ENCODE measurements at regions not wholly inside any gene's neighbourhood (a gene's known extent, or its start where the extent isn't known, plus 50 kb on each side); places are given as distances from the start of the nearest gene placed in this dataset.

GRCh38 chr2:37527361-37527760, 144.1 kb downstream of the CDC42EP3 start:
- Histone ChIP-seq H3K27me3 (no peaks in the 10 kb centered on the region), H3K27ac (no peak overlapping the region), H3K4me3 (no peak overlapping the region), H3K36me3 (no peaks in the 10 kb centered on the region), H3K4me1 (no peaks in the 10 kb centered on the region), H3K9me3 (no peaks in the 10 kb centered on the region)
- ATAC-seq (peak in 3 of 4 donors; percentile 39 to 79 (median 75)), DNase-seq (no peak), FAIRE-seq (no peak)
- 33 to 41% methylated on average over 5 of the region's 5 CpGs for WGBS, 2 donors
- TF ChIP-seq, protein P1, sequence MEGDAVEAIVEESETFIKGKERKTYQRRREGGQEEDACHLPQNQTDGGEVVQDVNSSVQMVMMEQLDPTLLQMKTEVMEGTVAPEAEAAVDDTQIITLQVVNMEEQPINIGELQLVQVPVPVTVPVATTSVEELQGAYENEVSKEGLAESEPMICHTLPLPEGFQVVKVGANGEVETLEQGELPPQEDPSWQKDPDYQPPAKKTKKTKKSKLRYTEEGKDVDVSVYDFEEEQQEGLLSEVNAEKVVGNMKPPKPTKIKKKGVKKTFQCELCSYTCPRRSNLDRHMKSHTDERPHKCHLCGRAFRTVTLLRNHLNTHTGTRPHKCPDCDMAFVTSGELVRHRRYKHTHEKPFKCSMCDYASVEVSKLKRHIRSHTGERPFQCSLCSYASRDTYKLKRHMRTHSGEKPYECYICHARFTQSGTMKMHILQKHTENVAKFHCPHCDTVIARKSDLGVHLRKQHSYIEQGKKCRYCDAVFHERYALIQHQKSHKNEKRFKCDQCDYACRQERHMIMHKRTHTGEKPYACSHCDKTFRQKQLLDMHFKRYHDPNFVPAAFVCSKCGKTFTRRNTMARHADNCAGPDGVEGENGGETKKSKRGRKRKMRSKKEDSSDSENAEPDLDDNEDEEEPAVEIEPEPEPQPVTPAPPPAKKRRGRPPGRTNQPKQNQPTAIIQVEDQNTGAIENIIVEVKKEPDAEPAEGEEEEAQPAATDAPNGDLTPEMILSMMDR (IDR thresholded peaks at IDR 0.05) = no peak
- intact Hi-C loops (cut with DNase I) = no loop called here

GRCh38 chr2:37529830-37530415, 141.5 kb downstream of the CDC42EP3 start:
- H3K4me1 ChIP-seq = no peaks in the 10 kb centered on the region
- intact Hi-C loops (cut with DNase I) = no loop called here
- WGBS, 2 donors = 83 to 97% methylated on average over 1 of the region's 1 CpG
- no peak for FAIRE-seq
- no peak overlapping the region for H3K4me3 ChIP-seq
- DNase-seq = no peak
- no peak for ATAC-seq
- H3K36me3 ChIP-seq = no peaks in the 10 kb centered on the region
- no peaks in the 10 kb centered on the region for H3K27me3 ChIP-seq
- TF ChIP-seq, protein P1 (IDR thresholded peaks at IDR 0.05) = no peak
- no peak overlapping the region for H3K27ac ChIP-seq
- no peaks in the 10 kb centered on the region for H3K9me3 ChIP-seq

- WGBS, 2 donors = 95 to 96% methylated on average over 2 of the region's 2 CpGs
- H3K36me3 ChIP-seq = no peaks in the 10 kb centered on the region
- H3K4me3 ChIP-seq = no peak overlapping the region
- no peaks in the 10 kb centered on the region for H3K9me3 ChIP-seq
- no peak overlapping the region for H3K27ac ChIP-seq
- H3K4me1 ChIP-seq = no peaks in the 10 kb centered on the region
- intact Hi-C loops (cut with DNase I) = no loop called here
- DNase-seq (no peak), ATAC-seq (no peak), FAIRE-seq (no peak)
- H3K27me3 ChIP-seq = no peaks in the 10 kb centered on the region
- TF ChIP-seq, protein P1 (IDR thresholded peaks at IDR 0.05) = no peak
Observed at GRCh38 chr2:37532503-37532902, 138.9 kb downstream of the CDC42EP3 start.

DNA sequence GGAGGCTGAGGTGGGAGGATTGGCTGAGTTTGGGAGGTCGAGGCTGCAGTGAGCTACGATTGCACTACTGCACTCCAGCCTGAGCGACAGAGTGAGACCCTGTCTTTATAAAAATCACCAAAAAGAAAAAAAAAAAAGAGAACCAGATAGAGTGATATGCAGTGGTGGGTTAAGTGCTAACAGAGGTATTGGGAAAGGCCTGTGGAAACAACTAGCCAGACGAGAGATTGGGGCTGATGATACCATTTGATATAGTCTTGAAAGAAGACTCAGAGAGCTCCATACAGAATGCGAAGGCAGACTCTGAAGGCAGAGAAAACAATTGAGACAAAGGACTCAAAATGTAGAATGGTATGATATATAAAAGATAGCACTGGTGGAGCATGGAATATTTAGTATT, 134.1 kb downstream of the CDC42EP3 start:
- Histone ChIP-seq H3K36me3 (no peaks in the 10 kb centered on the region), H3K27me3 (no peaks in the 10 kb centered on the region), H3K4me1 (no peaks in the 10 kb centered on the region), H3K4me3 (no peak overlapping the region), H3K9me3 (no peaks in the 10 kb centered on the region), H3K27ac (no peak overlapping the region)
- TF ChIP-seq, protein P1 (IDR thresholded peaks at IDR 0.05) = no peak
- intact Hi-C loops (cut with DNase I) = no loop called here
- 79 to 94% methylated on average over 5 of the region's 5 CpGs for WGBS, 2 donors
- no peak for DNase-seq
- ATAC-seq = no peak
- FAIRE-seq = no peak

GRCh38 chr2:37541516-37541915, 129.9 kb downstream of the CDC42EP3 start:
- Histone ChIP-seq H3K27ac (no peak overlapping the region), H3K27me3 (no peaks in the 10 kb centered on the region), H3K9me3 (no peaks in the 10 kb centered on the region), H3K36me3 (no peaks in the 10 kb centered on the region), H3K4me3 (no peak overlapping the region), H3K4me1 (no peaks in the 10 kb centered on the region)
- intact Hi-C loops (cut with DNase I) = no loop called here
- no peak for ATAC-seq
- DNase-seq = no peak
- 73 to 76% methylated on average over 5 of the region's 5 CpGs for WGBS, 2 donors
- no peak for FAIRE-seq
- TF ChIP-seq, protein P1 (IDR thresholded peaks at IDR 0.05) = no peak

All from pancreas (tissue), 10 donors.